22Rv1 (cell line): ENCODE measurements at regions not wholly inside any gene's neighbourhood (a gene's known extent, or its start where the extent isn't known, plus 50 kb on each side); places are given as distances from the start of the nearest gene placed in this dataset.

Experiments
- H3K27ac ChIP-seq: fragments of 450-650 bp; 2 replicates; pipeline ENCODE4 v1.5.1; 2017
- CTCF ChIP-seq: fragments of 450-650 bp; IDR thresholded peaks from 2 replicates; pipeline ENCODE4 v1.5.1; 2017; ENCODE audit warnings: mild to moderate bottlenecking
- ZFX ChIP-seq: fragments of 450-650 bp; IDR thresholded peaks from 2 replicates; pipeline ENCODE4 v1.6.1; 2017; ENCODE audit warnings: antibody characterized with exemption, borderline replicate concordance

- H3K27ac ChIP-seq = no peak overlapping the region
- no peak for TF ChIP-seq ZFX
- no peak for TF ChIP-seq CTCF
These were observed 102.1 kb upstream of the NUDT4 start for GRCh38 chr12:93275589-93275988.

GRCh38 chr12:93279565-93280412 lies 97.9 kb upstream of the NUDT4 start:
- H3K27ac ChIP-seq = no peak overlapping the region
- TF ChIP-seq ZFX (no peak), CTCF (no peak)

- H3K27ac ChIP-seq = no peak overlapping the region
- TF ChIP-seq ZFX = no peak
- no peak for TF ChIP-seq CTCF
These were observed 90.6 kb upstream of the NUDT4 start for GRCh38 chr12:93287149-93287548.

- TF ChIP-seq ZFX (no peak), CTCF (no peak)
- H3K27ac ChIP-seq = no peak overlapping the region
These were observed 89.1 kb upstream of the NUDT4 start for GRCh38 chr12:93288626-93289025.

GRCh38 chr12:93290391-93290790 lies 87.3 kb upstream of the NUDT4 start:
- H3K27ac ChIP-seq = no peak overlapping the region
- TF ChIP-seq ZFX (no peak), CTCF (no peak)

- no peak for TF ChIP-seq CTCF
- TF ChIP-seq ZFX = no peak
- no peak overlapping the region for H3K27ac ChIP-seq
These were observed 85.5 kb upstream of the NUDT4 start for GRCh38 chr12:93292213-93292612.

GRCh38 chr12:93292731-93293566 lies 84.8 kb upstream of the NUDT4 start:
- TF ChIP-seq CTCF (no peak), ZFX (no peak)
- no peak overlapping the region for H3K27ac ChIP-seq
